NOMO-1 (cell line): ENCODE measurements at regions not wholly inside any gene's neighbourhood (a gene's known extent, or its start where the extent isn't known, plus 50 kb on each side); places are given as distances from the start of the nearest gene placed in this dataset.
"Not testable (repeated sequence)": the region's sequence is repeated elsewhere in the genome, so short reads cannot be mapped to it uniquely, and the experiment has no call there.

Source experiments
- DNase-seq, 2 experiments: peaks; one replicate each; lab custom pipeline; 2025; ENCODE audit not compliant: unreplicated experiment in 2 of 2; lab: John Stamatoyannopoulos, UW

DNA sequence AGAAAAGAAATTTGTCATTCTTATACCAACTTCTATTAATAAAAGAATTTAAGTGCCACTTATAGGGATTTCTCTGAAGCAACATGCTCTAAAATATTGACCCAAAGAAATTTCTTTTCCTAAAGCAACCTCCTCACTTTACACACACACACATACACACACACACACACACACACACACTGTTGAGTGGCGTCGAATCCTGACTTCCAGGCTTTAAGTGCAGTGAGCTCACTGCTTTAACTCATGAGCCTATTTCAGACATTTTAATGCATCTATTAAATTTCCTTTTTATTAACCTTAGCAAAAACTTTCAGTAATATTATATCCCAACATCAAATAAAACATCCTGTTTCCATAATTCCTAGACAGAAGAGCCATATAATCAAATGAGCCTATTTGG, 229.1 kb upstream of the ACVR2A start:
- no peak for DNase-seq

DNA sequence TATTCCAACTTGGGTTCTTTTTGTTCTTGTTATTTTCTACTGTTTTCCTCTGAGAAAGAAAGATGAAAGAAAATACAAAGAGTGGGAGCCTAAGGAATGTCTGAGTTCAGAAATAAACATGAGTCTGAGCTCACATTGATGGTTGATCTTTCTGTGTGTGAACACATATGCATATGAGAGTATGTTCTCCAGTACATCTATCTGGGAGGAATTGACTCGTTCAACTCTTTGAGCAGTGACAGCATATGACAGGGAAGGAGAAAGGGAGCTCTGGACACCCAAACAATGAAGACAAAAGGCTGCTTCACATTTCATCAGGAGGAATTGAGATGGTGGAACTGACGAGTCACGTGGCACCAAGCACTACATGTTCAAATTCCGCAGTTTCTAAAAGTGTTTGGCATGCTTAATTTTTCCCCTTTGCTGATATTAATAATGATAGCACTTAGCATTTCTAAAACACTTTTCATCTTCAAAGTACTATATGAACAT, 229.8 kb upstream of the ACVR2A start:
- DNase-seq = no peak

DNA sequence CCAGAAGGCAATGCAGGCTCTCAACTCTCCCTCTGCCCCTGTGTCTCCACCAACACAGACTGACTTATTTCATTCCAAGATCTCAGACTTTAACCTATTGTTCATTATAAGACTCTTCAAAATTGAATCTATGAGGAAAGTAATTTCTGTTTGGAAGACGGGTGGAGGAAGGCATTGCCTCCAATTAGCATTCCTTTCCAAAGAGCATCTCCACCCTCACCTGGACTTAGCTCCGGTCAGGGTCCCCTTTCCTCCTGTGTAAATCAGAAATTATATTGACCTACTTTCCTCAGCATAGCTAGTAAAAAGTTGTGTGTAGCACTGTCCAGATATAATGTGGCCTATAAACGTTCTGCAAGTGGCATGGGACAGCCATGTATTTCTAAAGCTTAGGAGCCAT, 230.4 kb upstream of the ACVR2A start:
- DNase-seq = no peak

DNA sequence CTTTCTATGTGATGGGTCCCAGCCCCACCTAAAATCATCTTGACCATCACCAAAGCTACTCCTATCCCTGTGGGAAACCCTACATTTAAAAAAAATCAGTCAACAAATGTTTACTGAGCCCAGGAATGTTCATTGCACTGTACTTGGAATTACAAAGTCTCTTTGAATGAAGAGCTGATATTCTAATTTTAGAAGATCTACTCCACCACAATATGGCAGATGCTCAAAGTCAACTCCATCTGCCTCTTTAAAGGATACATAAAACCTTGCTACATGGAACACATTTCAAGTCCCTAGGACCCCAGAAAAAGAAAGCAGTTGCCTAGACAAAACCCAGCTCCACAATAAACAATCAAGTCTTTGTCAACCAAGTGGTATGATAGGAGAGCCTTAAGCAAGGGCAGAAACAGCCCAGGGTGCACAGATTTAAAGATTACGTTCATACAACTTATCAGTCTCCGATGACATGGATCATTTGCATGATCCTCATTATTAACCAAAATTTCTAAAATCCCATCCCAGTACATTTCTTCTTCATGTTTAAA, 234.3 kb upstream of the ACVR2A start:
- DNase-seq = no peak

DNA sequence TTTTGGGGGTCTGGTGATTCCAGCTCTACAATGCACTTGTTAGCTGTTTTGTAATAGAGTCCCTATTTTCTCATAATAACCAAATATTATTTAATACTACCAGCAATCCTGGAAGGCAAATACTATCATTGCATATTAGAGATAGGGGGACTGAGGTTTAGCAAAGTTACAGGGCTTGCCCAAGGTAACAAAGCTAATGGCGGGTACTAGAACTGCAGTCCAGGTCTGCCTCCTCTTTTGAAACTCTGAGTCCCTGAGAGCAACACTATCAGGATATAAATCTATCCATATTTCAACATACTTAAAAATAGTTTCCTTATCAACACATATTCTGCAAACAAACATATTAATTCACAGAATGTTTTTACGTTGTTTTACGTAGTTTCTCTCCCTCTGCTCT, 235.5 kb upstream of the ACVR2A start:
- no peak for DNase-seq

DNA sequence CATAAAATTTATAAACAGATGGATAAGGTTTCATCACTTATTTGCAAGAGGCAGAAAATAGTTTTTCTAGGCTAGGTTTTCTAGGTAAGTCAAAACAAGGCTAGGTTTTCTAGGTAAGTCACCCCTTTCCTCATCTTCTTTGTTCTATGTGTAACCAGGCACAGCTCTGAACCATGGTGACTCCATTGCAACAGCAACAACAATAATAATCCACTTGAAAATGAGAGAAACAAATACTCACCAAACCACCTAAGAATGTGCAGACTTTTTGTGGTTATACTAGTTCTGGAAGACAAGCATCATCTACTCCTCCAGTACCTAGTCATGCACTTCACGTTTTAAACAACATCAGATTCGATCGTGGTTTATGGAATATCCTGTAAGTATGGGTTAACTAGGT, 237.4 kb upstream of the ACVR2A start:
- no peak for DNase-seq

DNA sequence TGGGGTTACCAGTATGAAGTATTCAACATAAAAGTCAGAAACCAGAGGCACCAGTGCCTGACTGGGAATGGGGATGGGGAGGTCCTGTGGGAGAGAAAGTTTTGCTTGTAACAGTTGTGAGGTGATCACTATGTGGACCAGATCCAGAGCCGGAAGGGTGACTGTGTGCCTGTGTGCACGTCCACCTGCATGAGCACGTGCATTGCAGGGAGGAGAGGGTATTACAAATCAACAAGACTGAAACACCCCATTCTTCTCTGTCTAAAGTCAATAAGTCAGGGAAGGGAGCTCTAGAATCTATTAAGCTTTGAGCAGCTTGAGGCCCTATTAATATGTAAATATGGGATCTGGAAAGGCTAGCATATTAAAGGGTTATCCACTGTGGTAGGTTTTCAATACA, 241.0 kb upstream of the ACVR2A start:
- no peak for DNase-seq

DNA sequence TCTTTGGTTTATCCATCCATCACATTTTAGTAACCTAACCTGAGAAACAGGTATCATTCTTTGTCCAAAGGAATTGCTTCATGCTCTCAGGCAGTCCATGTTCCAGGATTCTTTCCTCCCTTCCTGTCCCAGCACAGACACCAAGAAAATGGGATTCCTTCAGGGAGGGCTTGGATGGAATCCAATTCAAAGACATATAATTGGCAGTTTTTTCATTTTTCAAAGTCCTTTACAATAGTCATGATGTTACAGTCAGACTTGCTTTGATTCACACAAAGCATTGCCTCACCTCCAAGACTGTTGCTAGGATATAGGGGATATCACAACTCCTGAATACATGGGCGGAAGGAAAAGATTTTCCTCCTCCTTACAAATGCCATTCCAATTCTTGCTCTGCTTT, 241.4 kb upstream of the ACVR2A start:
- no peak for DNase-seq

DNA sequence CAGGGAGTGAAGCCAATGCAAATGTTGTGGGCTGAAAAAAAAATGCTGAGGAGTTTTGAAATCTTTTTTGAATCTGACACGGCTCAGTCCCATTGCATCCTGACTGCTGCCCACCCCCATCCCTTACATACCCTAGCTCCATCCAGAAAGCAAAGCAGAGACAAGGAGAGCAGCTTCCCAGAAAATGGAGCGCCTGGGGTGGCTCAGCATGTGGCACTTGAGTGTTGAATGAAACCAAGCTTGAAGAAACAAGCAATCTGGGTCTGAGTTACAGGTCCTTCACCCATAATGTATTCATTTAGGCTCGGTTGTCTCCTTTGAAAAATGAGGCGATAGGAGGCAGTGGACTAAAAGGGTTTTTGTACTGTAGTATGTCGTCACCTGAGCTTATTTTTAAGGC, 244.2 kb upstream of the ACVR2A start:
- no peak for DNase-seq

DNA sequence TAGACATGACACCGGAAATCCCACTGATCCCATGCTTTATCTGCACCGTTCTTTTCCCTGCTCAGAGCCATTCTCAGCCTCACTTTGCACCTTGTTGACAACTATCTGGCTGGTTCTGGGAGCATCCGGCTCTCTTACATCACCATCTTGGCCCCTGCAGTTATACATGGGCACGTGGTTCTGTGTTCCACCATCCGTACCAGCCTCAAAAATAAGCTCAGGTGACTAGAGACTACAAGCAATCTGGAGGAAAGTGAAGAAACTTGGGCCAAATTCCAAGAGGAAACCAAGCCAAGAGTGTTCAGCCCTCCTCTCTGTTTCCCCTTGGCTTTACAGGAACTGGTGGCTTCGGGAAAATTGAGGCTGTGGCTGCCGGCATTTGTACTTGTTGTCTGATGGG, 244.6 kb upstream of the ACVR2A start:
- DNase-seq = no peak

DNA sequence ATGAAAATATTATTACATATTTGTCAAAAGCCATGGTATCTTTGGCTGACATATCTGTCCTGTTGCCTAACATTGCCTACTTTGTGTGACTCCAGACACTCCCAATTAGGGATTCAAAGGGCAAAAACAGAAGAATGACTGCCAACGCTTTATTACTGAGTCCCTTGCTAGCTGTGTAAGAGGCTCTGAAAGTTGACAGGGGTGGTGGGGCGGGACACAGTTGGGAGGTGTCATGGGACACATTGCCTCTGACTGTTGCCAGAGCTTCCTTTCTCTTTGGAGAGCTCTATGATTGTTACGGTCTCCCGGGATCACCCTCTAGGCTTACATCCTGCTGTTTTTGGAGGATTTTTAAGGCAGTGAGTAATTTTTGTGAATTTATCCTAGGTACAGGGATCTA, 249.6 kb upstream of the ACVR2A start:
- DNase-seq = no peak

DNA sequence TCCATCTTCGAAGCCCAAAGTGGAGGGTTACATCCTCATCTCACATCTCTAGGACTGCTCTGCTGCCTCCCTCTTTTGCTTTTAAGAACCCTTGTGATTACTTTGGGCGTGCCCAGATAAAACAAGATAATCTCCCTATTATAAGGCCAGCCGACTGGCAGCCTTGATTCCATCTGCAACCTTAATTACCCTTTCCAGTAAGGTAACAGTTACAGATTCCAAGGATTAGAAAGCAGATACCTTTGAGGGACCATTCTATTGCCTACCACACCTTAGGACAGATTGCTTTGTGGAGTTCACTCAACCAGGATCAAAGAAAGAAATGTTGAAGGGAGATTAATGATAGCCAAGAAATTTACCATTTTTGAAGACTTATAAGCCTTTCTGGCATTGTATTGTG, 250.8 kb upstream of the ACVR2A start:
- DNase-seq = no peak

DNA sequence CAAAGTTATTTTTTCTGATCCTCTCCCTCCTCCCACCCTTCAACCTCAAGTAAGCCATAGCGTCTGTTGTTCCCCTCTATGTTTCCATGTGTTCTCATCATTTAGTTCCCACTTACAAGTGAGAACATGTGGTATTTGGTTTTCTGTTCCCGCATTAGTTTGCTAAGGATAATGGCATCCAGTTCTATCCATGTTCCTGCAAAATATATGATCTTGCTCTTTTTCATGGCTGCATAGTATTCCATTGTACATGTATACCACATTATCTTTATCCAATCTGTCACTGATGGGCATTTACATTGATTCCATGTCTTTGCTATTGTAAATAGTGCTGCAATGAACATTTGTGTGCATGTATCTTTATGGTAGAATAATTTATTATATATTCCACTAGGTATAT, 252.0 kb upstream of the ACVR2A start:
- DNase-seq = not testable (repeated sequence)

DNA sequence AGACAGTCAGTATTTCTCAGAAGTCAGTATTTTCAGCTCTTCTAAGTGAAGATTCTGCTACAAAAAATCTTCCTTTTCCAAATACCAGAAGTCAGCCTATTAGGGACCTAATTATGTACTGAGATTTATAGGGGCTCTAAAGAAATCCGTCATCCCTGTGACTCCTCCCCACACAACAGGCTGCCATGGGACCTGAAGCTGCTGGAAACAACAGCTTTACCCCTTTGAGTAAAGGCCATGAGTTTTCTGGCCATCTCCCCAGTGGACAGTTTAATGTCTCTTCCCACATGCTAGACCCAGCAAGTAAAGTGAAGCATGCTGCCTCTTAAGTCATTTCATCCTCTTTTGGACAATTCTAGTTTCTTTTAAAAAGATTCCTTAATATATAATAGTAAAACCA, 255.7 kb upstream of the ACVR2A start:
- DNase-seq = no peak

DNA sequence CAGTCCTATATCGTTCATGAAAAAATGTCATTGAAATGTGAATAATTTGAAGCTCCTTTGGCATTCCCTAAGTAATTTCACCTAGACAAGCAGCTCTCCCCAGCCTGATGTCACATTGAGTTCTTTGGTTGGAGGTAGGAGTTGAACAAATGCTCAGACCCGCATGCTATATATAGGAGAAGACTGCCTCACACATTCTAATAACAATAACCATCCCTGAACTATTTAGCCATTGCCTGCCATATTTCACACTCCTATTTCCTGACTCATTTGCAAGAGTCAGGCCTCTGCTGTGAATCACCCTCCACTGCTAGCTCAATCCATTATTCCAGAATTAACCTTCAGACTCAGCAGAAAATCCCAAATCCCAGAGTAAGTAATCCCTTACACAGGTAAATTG, 256.6 kb upstream of the ACVR2A start:
- DNase-seq = no peak

DNA sequence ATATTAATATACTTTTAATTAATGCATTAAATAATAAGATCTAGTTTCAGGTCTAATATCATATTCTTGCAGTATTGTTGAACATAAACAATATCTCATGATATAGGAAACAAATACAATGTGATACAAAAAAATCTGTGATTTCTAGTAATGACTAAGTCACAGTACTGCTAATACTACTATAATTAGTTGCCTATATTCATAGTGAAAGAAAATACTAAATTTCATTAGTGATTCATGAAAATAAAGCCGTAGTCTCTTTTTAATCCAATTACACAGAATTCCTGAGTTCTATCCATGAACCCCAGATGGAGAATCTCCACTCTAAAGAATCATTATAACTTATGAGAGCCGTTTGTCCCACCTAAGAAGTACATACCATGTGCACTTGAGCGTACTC, 266.3 kb upstream of the ACVR2A start:
- no peak for DNase-seq

DNA sequence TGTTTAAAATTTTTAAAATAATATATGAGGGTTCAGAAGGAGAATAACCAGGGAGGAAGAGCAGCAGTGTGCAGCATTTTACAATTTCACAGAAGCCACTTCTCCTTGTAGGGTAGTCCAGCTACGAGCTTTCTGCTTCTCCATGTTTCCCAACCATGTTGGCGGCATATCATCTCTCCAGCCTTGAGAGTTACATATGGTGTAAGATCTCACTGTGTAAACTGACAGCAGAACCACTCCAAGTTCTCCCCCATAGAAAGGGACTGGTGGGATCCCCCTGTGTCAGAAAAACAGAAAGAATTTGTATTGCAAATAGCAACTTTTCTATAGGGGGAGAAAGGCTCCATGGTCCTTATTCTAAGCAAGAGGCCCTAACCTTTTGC, 266.8 kb upstream of the ACVR2A start:
- no peak for DNase-seq

DNA sequence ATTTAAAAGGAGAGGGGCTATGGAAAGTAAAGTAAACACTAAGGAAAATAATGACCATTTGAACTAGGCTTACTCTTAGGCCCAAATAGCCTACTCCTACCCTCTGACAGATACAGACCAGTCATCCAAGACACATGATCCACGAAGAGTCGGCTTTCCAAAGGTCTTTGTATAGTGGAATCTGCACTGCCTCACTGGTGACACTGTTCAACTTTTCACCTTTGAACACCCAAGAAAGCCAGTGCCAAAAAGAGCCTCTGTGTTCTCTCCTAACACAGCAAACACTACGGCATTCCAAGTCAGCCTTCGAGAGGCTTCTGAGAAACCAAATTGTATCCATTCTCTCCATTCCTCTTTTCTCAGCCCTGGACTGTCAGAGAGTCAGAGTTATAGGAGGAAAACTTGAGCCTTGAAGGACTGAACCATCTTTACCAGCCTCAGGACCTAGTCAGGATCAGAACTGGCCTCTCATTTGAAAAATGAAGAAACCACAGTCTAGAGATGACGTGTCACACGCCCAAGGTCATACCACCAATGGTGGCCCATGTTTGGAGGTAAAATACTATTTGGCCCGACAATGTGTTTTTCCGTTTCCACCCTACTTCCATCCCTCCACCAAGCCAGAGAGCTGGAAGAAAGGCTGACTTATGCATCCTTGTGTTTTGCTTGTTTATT, 267.4 kb upstream of the ACVR2A start:
- no peak for DNase-seq

DNA sequence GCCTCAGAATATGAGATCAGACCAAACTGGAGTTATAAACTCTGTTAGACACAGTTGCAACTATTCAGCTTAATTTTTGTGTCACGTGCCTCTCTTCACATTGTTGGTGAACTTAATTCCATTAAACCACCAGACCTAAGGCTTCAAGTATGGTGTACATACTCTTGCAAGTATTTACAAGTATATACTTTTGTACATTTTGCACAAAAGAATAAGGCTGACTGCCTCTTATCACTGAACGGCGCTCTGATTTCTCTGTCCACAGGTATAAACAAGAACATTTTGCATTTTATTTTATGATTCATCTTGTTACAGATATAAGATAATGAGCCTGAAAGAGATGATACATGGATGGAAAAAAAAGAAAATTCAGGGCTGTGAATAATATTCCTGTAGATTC, 269.7 kb upstream of the ACVR2A start:
- DNase-seq = no peak

DNA sequence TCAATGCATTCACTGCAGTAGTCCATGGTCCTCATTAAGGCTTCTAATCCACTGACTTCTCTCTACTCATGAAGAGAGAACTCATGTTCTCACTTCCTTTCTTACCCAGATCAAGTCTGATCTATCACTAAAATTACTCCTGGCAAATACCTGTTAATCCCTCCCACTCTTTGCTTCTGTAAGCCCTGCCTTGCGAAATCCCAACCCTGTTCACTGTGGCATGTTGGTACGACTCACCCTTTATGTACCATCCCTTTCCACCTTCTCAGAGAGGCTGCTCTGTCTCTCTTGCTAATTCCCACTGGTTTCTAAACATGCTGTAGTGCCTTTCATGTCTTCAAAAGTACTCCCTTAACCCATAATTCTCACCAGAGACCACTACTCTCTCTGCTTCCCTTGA, 272.2 kb upstream of the ACVR2A start:
- DNase-seq = no peak

DNA sequence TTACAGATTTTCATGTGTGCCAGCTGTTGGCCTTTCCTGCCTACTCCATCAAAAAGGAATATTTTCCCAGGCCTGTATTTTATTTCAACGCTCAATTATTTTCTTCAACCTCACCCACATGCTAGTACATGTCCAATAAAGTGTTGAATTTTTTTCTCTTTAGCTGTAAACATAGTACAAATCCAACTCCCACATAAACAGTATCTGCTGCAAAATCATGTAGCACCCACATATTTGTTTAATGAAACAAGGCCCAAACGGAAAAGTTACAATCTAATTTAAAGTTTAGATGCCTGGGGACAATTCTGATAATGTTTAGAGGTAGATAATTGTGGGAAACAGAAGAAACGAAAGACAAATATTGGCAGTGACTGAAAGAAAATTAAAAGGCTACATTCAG, 275.4 kb upstream of the ACVR2A start:
- DNase-seq = no peak

DNA sequence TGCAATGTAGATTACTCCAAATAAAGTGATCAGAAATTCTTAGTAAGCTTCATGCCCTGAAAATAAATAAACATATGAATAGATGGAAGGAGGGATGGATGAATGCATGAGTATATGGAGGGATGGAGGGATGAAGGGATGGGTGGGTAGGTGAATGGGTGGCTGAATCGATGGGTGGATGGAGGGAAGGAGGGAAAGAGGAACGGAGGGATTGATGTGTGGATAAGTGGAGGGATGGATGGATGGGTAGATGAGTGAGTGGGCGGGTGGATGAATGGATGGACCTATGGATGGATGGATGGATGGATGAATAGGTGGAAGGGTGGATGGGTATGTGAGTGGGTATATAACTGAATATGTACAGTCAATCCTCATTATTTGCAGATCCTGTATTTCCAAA, 276.7 kb upstream of the ACVR2A start:
- no peak for DNase-seq

DNA sequence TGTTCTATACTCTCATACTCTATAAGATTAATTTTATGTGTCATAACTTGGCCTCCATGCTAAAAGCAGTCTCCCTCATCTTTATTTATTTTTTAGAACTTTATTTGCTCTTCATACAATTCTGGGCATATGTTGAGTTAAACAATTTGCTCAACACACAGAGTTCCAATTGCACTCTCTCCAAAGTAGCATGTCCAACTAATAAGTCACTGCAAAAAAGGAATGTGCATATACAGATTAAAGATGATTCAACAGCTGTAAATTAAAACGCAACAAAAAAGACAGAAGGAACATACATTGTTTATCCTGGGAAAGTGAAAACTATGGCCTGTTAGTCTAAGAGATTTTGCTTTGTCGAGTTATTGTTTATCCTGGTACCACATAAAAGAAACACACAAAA, 277.7 kb upstream of the ACVR2A start:
- DNase-seq = no peak
